NCI-H510A (cell line): ENCODE measurements at regions not wholly inside any gene's neighbourhood (a gene's known extent, or its start where the extent isn't known, plus 50 kb on each side); places are given as distances from the start of the nearest gene placed in this dataset.
"Not testable (repeated sequence)": the region's sequence is repeated elsewhere in the genome, so short reads cannot be mapped to it uniquely, and the experiment has no call there.

ENCODE experiments used
- DNase-seq: peaks from one replicate; lab custom pipeline; 2025; lab: John Stamatoyannopoulos, UW

GRCh38 chr15:87533637-87534036 lies 722.9 kb downstream of the NTRK3 start:
- not testable (repeated sequence) for DNase-seq

DNA sequence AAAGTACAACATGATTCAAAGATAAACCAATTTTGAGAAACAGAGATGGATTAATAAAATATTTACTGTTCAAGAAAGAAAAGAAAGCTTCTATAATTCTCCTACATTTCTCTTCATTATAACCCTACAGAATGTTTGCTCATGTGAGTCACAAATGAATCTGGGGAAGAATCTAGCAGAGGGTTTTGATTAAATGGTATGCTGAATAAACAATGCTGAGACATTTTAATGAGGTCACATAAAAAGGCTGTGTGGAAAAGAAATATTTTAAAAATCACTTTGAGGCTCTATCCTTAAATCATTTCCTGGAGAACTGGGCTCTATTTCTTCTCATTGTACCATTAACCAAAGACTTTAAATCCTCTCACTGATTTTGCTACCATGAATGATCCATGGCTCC lies 727.7 kb downstream of the NTRK3 start:
- no peak for DNase-seq

- DNase-seq, result no peak
These were observed 728.7 kb downstream of the NTRK3 start for GRCh38 chr15:87527875-87528274.

- DNase-seq, result no peak
These were observed 729.1 kb downstream of the NTRK3 start for GRCh38 chr15:87527416-87527815.

GRCh38 chr15:87523516-87523915 lies 733.0 kb downstream of the NTRK3 start:
- no peak for DNase-seq

DNA sequence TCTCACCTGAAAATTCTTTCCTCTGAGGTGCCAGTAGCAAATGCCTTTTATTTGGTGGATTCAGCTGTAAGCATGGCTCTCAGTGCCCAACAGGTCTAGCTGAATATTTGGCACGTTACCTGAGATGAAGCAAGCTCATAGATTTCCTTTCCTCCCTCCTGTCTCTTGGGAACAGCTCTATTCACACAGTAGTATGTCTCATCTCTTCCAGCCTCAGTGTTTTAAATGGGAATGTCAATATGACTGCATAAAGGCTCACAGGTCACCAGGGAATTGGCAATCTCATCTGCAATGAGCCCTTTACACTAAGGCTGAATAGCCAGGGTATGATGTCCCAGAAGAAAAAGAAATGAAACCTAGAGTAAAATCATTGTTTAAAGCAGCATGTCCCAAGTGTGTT lies 733.5 kb downstream of the NTRK3 start:
- no peak for DNase-seq

- DNase-seq, result no peak
These were observed 737.6 kb downstream of the NTRK3 start for GRCh38 chr15:87518957-87519356.

- DNase-seq, result no peak
These were observed 748.5 kb downstream of the NTRK3 start for GRCh38 chr15:87508086-87508485.

- no peak for DNase-seq
These were observed 754.4 kb downstream of the NTRK3 start for GRCh38 chr15:87502173-87502572.

DNA sequence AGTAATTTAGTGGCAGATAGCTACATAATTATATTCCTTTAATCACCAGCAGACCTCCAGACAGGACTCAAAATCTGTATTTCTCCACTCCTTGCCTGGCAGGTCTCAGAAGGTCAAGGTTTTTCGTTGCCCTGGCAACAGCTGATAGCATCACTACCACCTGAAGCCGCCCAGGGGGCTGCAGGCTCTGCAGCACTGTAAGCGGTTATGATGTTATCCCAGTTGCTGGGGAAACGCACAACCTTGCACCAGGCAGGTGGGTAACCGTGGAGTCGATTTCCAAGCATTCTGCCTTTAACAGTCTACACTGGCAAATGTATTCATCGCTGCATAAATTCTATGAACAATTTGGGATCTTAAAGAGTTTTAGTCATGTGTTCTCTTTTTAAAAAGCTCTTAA lies 756.3 kb downstream of the NTRK3 start:
- no peak for DNase-seq

DNA sequence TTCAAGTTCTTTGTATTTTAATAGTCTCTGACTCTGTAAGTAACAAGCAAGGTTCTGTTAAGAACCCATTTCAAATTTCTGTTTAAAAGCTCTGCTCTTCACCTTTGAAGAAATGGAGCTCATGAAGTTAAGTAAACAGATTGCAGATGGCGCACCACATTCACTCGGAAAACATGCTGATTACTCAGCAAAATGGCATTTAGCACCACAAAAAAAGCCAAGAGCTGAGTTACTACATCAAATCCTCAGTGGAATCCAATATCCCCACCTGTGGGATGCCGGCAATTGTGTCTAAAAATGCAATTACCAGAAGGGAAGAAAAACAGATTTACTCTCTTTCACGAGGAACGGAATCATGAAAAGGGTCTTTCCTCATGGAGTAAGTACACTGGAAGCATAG lies 758.0 kb downstream of the NTRK3 start:
- no peak for DNase-seq

GRCh38 chr15:87496795-87497194 lies 759.7 kb downstream of the NTRK3 start:
- no peak for DNase-seq

DNA sequence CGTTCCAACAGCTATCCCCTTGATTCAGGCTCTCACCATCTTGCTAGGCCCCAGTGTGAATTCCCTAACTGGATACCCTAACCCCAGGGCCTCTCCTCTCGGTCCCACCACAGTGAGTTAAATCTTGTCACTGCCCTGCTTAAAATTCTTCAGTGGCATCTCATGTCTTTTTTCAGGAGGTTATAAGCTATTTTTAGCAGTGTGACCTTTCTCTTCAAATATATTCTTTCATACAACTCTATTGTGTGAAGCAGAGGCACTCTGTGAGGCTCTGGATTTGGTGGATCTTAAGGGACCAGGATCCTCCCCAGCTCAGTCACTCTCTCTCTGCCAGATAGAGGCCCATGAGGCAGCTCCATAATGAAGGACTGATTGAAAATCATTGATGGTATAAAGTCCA lies 760.4 kb downstream of the NTRK3 start:
- no peak for DNase-seq

GRCh38 chr15:87493803-87494202 lies 762.7 kb downstream of the NTRK3 start:
- DNase-seq, result no peak

GRCh38 chr15:87492321-87492720 lies 764.2 kb downstream of the NTRK3 start:
- DNase-seq, result no peak

DNA sequence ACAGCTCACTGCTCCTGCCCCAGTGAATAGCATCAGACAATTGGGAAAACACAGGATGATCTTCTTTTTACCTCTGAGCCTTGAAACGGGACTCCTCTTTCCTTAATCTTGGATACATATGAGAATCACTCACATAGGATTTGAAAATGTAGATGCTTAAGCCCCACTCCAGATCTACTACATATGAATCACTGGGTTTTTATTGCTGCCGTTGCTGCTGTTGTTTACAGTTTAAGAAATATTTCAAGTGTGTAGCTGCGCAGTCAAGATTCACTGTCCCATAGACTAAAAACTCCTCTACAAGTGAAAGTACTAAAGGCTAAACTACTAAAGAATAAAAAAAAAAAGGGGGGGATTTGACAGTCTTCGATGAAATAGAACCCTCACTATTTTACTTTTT lies 765.9 kb downstream of the NTRK3 start:
- no peak for DNase-seq

DNA sequence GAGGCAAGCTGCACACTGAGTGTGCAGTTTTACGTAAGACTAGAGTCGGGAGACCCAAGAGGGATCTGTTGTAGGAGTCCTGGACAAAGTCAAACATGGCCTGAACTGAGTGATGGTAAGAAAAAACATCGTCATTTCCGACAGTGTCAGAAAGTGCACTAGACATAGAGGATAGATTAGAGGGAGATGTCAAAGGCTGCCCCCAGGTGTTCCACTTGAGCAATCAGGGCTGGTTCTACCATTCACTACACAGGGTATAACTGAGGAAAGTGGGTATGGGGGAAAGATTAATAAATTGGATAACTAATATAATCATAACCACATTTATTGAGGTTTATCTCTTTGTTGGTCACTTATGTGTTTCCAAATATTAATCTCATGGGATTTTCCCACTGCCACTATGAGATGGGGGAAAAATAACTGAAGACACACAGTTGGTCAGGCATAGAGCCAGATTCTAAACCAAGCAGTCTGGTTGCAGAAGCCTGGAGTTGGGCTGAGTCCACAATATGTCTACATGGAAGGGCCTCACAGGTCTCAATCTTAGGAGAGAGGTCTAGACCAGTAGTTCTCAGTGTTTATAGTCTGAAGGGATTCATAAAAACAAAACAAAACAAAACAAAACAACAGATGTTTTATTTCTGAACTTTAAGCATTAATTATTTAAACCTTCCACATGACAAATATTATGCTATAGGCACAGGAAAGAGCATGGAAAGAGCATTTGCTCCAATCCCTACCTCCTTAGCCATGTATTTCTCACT lies 766.5 kb downstream of the NTRK3 start:
- DNase-seq, result no peak

DNA sequence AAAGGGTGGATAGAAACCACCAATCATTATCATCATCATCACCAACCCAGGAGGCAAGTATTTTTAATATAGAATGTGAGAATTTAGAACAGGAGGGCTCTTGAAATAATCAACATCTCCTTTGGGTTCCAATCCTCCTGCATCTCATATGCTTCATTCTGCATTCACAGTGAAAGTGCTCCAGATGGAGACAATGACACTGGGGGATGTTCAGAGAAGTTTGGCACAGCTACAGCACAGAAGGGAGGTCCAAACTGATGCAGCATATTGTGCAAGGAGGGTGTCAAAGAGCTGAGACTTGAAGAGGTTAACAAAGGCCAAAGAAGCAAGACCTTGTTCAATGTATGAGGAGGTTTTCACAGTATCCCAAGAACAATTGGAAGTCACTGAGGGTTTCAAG lies 767.1 kb downstream of the NTRK3 start:
- no peak for DNase-seq

GRCh38 chr15:87487484-87487883 lies 769.1 kb downstream of the NTRK3 start:
- DNase-seq, result no peak

DNA sequence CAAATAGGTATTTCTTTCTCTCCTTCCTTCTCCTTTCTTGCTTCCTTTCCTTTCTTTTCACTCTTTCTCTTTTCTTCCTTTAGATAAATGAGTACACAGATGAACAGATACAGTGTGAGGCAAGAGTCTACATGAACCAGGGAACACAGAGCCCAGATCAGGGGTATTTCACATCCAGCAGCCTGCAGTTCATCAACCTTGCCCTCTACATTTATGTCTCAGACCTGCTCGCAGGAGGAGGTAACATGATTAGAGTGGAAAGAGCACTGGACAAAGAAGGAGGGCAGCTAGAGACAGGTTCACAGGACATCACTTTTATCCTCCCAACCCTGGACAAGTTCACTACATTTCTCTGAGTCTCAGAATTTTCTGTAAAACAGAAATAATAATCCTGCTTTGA lies 773.1 kb downstream of the NTRK3 start:
- DNase-seq, result no peak

DNA sequence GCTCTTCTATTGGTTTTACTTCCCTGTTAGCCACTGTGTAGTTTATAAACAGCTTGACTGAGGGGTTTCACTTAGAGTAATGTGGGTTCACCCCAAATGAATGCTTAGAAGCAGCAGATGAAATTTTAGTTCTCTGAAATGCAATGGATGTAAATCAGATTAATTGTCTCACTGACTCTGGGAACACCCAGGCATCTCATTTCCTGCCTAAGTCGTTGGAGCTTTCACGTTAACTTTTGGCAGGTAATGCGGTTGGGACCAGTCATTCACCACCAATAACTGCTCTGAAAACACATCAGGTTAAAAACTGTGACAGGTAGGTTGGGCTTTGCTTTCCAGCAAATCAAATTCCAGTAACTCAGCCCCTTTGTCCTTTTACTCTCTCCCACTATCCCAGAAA lies 775.4 kb downstream of the NTRK3 start:
- no peak for DNase-seq

GRCh38 chr15:87478687-87479072 lies 777.9 kb downstream of the NTRK3 start:
- no peak for DNase-seq

DNA sequence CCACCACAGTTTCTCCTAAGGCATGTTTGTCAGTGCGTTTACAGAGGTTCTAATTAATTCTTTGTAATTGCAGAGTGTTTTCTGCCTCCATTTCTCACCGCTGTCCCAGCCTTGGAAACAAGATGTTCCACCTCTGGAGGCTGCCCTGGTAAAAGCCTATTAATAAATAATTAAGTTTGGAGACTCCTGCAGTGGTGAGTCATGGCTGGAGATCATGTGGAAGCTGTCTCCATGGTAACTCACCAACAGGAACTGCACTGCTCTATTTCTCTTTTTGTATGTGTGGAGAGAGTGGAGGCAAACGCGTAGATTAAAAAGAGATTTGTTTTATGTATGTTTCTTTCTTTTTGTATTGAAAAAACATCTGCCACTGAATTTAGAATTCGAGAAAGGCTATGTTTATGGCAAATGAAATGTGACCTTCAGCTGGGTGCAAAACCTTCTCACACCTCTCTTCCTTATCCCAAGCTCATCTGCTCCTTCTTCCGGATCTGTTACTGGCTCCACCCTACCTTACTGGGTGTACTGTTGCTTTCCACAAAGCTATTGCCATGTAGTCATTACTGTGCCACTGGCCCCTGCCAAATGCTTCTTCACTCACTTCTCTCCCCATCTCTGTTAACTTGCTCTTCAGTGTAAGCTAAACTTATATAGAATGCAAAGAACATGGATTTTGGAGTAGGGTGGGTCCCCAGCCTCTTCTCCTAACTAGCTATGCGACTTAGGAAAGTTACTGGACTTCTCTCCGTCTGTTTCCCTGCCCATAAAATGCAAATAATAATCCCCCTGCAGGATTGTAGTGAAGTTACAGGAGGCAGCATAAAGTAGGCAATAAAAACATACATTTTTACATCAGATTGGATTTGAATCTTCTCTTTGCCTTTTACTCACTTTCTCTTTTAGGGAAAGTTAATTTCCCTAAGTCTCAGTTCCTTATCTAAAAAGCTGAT lies 778.5 kb downstream of the NTRK3 start:
- DNase-seq, result peak; percentile 10
